ENCODE measurements at regions not wholly inside any gene's neighbourhood (a gene's known extent, or its start where the extent isn't known, plus 50 kb on each side); places are given as distances from the start of the nearest gene placed in this dataset.

DNA sequence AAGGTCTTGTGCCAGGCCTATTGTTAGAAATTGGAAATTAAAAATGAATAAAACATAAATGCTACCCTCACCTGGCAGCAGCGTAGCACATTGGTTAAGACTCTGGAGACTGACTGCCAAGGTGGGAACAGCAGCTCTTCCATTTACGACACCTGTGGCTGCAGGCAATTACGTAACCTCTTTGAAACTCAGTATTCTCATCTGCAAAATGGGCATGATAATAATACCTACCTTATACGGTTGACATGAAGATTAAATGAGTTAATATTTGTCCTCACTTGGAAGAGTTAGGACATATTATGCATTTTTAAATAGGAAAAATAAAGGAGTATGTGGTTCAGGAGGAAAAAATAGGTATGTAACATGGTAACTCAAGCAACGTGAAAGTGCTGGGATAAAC is 279.3 kb upstream of the NCKAP5 start:
- no peak overlapping the region for H3K27ac ChIP-seq (ENCODE audit: low read depth in 2 of 2, low read length in 1 of 2)
- H2AFZ ChIP-seq (ENCODE audit: low read depth): no peak overlapping the region
- TF ChIP-seq SIN3A (IDR thresholded peaks at IDR 0.05; ENCODE audit: borderline replicate concordance, low read depth, low read length): no peak
- no peak for TF ChIP-seq RXRA (IDR thresholded peaks at IDR 0.05; ENCODE audit: borderline replicate concordance, low read depth)
- TF ChIP-seq REST (IDR thresholded peaks at IDR 0.05; ENCODE audit: low read depth, low read length): no peak
- TF ChIP-seq RAD21 (IDR thresholded peaks at IDR 0.05; ENCODE audit: low read length): no peak
- no peak for TF ChIP-seq MEF2A (IDR thresholded peaks at IDR 0.05; ENCODE audit: borderline replicate concordance, low read depth)
- no peak for TF ChIP-seq RFX5 (IDR thresholded peaks at IDR 0.05; ENCODE audit: low read length)
- TF ChIP-seq USF2 (IDR thresholded peaks at IDR 0.05; ENCODE audit: borderline replicate concordance, low read depth, low read length): no peak
- TF ChIP-seq, protein P1, sequence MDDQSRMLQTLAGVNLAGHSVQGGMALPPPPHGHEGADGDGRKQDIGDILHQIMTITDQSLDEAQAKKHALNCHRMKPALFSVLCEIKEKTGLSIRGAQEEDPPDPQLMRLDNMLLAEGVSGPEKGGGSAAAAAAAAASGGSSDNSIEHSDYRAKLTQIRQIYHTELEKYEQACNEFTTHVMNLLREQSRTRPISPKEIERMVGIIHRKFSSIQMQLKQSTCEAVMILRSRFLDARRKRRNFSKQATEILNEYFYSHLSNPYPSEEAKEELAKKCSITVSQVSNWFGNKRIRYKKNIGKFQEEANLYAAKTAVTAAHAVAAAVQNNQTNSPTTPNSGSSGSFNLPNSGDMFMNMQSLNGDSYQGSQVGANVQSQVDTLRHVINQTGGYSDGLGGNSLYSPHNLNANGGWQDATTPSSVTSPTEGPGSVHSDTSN (IDR thresholded peaks at IDR 0.05): no peak
- TF ChIP-seq EP300 (IDR thresholded peaks at IDR 0.05; ENCODE audit: borderline replicate concordance in 1 of 2, low read depth in 1 of 2, low read length in 1 of 2): no peak
- no peak for TF ChIP-seq ELF1 (IDR thresholded peaks at IDR 0.05)
- TF ChIP-seq, protein P2, sequence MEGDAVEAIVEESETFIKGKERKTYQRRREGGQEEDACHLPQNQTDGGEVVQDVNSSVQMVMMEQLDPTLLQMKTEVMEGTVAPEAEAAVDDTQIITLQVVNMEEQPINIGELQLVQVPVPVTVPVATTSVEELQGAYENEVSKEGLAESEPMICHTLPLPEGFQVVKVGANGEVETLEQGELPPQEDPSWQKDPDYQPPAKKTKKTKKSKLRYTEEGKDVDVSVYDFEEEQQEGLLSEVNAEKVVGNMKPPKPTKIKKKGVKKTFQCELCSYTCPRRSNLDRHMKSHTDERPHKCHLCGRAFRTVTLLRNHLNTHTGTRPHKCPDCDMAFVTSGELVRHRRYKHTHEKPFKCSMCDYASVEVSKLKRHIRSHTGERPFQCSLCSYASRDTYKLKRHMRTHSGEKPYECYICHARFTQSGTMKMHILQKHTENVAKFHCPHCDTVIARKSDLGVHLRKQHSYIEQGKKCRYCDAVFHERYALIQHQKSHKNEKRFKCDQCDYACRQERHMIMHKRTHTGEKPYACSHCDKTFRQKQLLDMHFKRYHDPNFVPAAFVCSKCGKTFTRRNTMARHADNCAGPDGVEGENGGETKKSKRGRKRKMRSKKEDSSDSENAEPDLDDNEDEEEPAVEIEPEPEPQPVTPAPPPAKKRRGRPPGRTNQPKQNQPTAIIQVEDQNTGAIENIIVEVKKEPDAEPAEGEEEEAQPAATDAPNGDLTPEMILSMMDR (IDR thresholded peaks at IDR 0.05): no peak
- TF ChIP-seq ZBTB33 (IDR thresholded peaks at IDR 0.05; ENCODE audit: borderline replicate concordance, low read depth): no peak
- TF ChIP-seq MAX (IDR thresholded peaks at IDR 0.05; ENCODE audit: low read depth): no peak
- TF ChIP-seq CHD2 (IDR thresholded peaks at IDR 0.05; ENCODE audit: low read length, partially characterized antibody): no peak
- TF ChIP-seq TEAD4 (IDR thresholded peaks at IDR 0.05; ENCODE audit: borderline replicate concordance, insufficient read depth): no peak
- H4K20me1 ChIP-seq (ENCODE audit: insufficient read depth): no peaks in the 10 kb centered on the region
- H3K4me3 ChIP-seq (ENCODE audit: low read depth in 2 of 2, low read length in 1 of 2): no peak overlapping the region
- H3K9me2 ChIP-seq: no peaks in the 10 kb centered on the region
- H3F3A ChIP-seq (replicated peaks; ENCODE audit: insufficient read depth): peaks cover 4% of the 10 kb centered on the region
- H3K9me3 ChIP-seq: no peaks in the 10 kb centered on the region
- CTCF ChIA-PET: no interaction called here
- WGBS (ENCODE audit: low lambda C conversion rate): 74% methylated on average over 5 of the region's 5 CpGs
- H3K27me3 ChIP-seq (ENCODE audit: insufficient read depth): no peaks in the 10 kb centered on the region
- H3K36me3 ChIP-seq (replicated peaks in 1 of 2; ENCODE audit: control insufficient read depth in 1 of 2, insufficient read depth in 2 of 2, low read length in 1 of 2): no peaks in the 10 kb centered on the region
- POLR2A ChIA-PET: no interaction called here
- H3K9ac ChIP-seq: no peak overlapping the region
- no peak overlapping the region for H3K4me2 ChIP-seq
- no peak for DNase-seq
- peaks cover 0 to 17% of the 10 kb centered on the region in 2 experiments; a peak in 2 of 4 replicates for H3K4me1 ChIP-seq (ENCODE audit: control insufficient read depth in 1 of 2, insufficient read depth in 2 of 2, low read depth in 1 of 2, low read length in 1 of 2)
- H3K79me2 ChIP-seq (ENCODE audit: insufficient read depth): no peaks in the 10 kb centered on the region
